Neural progenitor cell (in vitro differentiated cells): ENCODE measurements at regions not wholly inside any gene's neighbourhood (a gene's known extent, or its start where the extent isn't known, plus 50 kb on each side); places are given as distances from the start of the nearest gene placed in this dataset.

Experiments
- DNase-seq: peaks from one replicate; pipeline ENCODE4 v3.0.0-alpha.2; 2016; ENCODE audit warnings: low spot score
- H2AFZ ChIP-seq: fragments of 200-600 bp; sonication (generic); replicated peaks from 2 replicates; pipeline ENCODE4 v1.6.1; 2016; ENCODE audit warnings: antibody characterized with exemption
- H3F3A ChIP-seq: fragments of 200-600 bp; sonication (generic); 2 replicates; pipeline ENCODE4 v1.6.1; 2016; ENCODE audit warnings: antibody characterized with exemption, low read depth
- H3K27ac ChIP-seq: fragments of 200-600 bp; sonication (generic); 2 replicates; pipeline ENCODE4 v1.5.1; 2016; ENCODE audit warnings: mild to moderate bottlenecking
- H3K27me3 ChIP-seq: fragments of 200-600 bp; sonication (generic); 2 replicates; pipeline ENCODE4 v1.6.1; 2016; ENCODE audit warnings: mild to moderate bottlenecking, moderate library complexity
- H3K36me3 ChIP-seq: fragments of 200-600 bp; sonication (generic); 2 replicates; pipeline ENCODE4 v1.5.1; 2016
- H3K4me1 ChIP-seq: fragments of 200-600 bp; sonication (generic); 2 replicates; pipeline ENCODE4 v1.6.1; 2016; ENCODE audit warnings: mixed run types
- H3K4me2 ChIP-seq: fragments of 200-600 bp; sonication (generic); 2 replicates; pipeline ENCODE4 v1.6.1; 2016
- H3K4me3 ChIP-seq: fragments of 200-600 bp; sonication (generic); 2 replicates; pipeline ENCODE4 v1.5.1; 2016
- H3K79me2 ChIP-seq: fragments of 200-600 bp; sonication (generic); 2 replicates; pipeline ENCODE4 v1.6.1; 2016; ENCODE audit warnings: low read depth
- H3K9ac ChIP-seq: fragments of 200-600 bp; sonication (generic); 2 replicates; pipeline ENCODE4 v1.6.1; 2016
- H3K9me3 ChIP-seq: fragments of 200-600 bp; sonication (generic); 2 replicates; pipeline ENCODE4 v1.5.1; 2016; ENCODE audit warnings: low read depth
- H4K20me1 ChIP-seq: fragments of 200-600 bp; sonication (generic); 2 replicates; pipeline ENCODE4 v1.6.1; 2016; ENCODE audit warnings: low read depth
- H3K27ac Mint-ChIP-seq: 3 replicates; pipeline ENCODE4 v1.8.0; 2021; ENCODE audit warnings: mixed read lengths
- H3K27me3 Mint-ChIP-seq: 2 replicates; pipeline ENCODE4 v1.8.0; 2022; ENCODE audit warnings: low read depth, mild to moderate bottlenecking, inconsistent platforms, moderate library complexity, mixed read lengths; ENCODE audit not compliant: insufficient read depth
- H3K36me3 Mint-ChIP-seq: 3 replicates; pipeline ENCODE4 v1.8.0; 2021; ENCODE audit warnings: mixed read lengths
- H3K4me1 Mint-ChIP-seq: 3 replicates; pipeline ENCODE4 v1.8.0; 2021; ENCODE audit warnings: mixed read lengths
- H3K4me3 Mint-ChIP-seq: 3 replicates; pipeline ENCODE4 v1.8.0; 2021; ENCODE audit warnings: mild to moderate bottlenecking, moderate library complexity, mixed read lengths
- H3K9me3 Mint-ChIP-seq: 3 replicates; pipeline ENCODE4 v1.8.0; 2020; ENCODE audit warnings: mixed read lengths
- EZH2 ChIP-seq: fragments of 200-600 bp; sonication (generic); IDR thresholded peaks from 2 replicates; pipeline ENCODE4 v1.6.1; 2017; ENCODE audit warnings: antibody characterized with exemption, mild to moderate bottlenecking, moderate library complexity
- EZH2phosphoT487 ChIP-seq: fragments of 200-600 bp; sonication (generic); IDR thresholded peaks from 2 replicates; pipeline ENCODE4 v1.6.1; 2017; ENCODE audit warnings: antibody characterized with exemption
- TF ChIP-seq, protein P1 (sequence below): fragments of 200-600 bp; sonication (generic); IDR thresholded peaks from 2 replicates; pipeline ENCODE4 v1.5.1; 2017; ENCODE audit warnings: antibody characterized with exemption, mild to moderate bottlenecking

GRCh38 chr2:241945803-241946202 lies 76.3 kb downstream of the RTP5 start:
- H3F3A ChIP-seq = no peaks in the 10 kb centered on the region
- Mint-ChIP-seq H3K27ac (no peak overlapping the region), H3K4me1 (no peaks in the 10 kb centered on the region), H3K36me3 (no peaks in the 10 kb centered on the region), H3K9me3 (peaks cover 8% of the 10 kb centered on the region), H3K27me3 (peaks cover 17% of the 10 kb centered on the region), H3K4me3 (peak overlapping the region; percentile 10)
- no peak overlapping the region for H3K27ac ChIP-seq
- H3K9me3 ChIP-seq = no peaks in the 10 kb centered on the region
- H3K36me3 ChIP-seq = no peaks in the 10 kb centered on the region
- H3K4me1 ChIP-seq = no peaks in the 10 kb centered on the region
- DNase-seq = no peak
- no peak overlapping the region for H2AFZ ChIP-seq
- no peak for TF ChIP-seq EZH2phosphoT487
- TF ChIP-seq, protein P1, sequence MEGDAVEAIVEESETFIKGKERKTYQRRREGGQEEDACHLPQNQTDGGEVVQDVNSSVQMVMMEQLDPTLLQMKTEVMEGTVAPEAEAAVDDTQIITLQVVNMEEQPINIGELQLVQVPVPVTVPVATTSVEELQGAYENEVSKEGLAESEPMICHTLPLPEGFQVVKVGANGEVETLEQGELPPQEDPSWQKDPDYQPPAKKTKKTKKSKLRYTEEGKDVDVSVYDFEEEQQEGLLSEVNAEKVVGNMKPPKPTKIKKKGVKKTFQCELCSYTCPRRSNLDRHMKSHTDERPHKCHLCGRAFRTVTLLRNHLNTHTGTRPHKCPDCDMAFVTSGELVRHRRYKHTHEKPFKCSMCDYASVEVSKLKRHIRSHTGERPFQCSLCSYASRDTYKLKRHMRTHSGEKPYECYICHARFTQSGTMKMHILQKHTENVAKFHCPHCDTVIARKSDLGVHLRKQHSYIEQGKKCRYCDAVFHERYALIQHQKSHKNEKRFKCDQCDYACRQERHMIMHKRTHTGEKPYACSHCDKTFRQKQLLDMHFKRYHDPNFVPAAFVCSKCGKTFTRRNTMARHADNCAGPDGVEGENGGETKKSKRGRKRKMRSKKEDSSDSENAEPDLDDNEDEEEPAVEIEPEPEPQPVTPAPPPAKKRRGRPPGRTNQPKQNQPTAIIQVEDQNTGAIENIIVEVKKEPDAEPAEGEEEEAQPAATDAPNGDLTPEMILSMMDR = no peak
- no peak for TF ChIP-seq EZH2
- H3K79me2 ChIP-seq = no peaks in the 10 kb centered on the region
- H3K4me2 ChIP-seq = no peak overlapping the region
- H3K9ac ChIP-seq = no peak overlapping the region
- peaks cover 33% of the 10 kb centered on the region for H3K27me3 ChIP-seq
- H3K4me3 ChIP-seq = no peak overlapping the region
- no peaks in the 10 kb centered on the region for H4K20me1 ChIP-seq

GRCh38 chr2:241946306-241947003 lies 76.9 kb downstream of the RTP5 start:
- H3K27ac ChIP-seq = no peak overlapping the region
- no peak overlapping the region for H2AFZ ChIP-seq
- TF ChIP-seq EZH2 (peak; percentile 45), EZH2phosphoT487 (no peak)
- Mint-ChIP-seq H3K27me3 (peaks cover 17% of the 10 kb centered on the region), H3K27ac (no peak overlapping the region), H3K4me3 (peak overlapping the region; percentile 10), H3K9me3 (peaks cover 8% of the 10 kb centered on the region), H3K36me3 (no peaks in the 10 kb centered on the region), H3K4me1 (no peaks in the 10 kb centered on the region)
- no peak for DNase-seq
- H3K4me3 ChIP-seq = no peak overlapping the region
- no peak overlapping the region for H3K4me2 ChIP-seq
- no peaks in the 10 kb centered on the region for H3K4me1 ChIP-seq
- no peak overlapping the region for H3K9ac ChIP-seq
- H3K9me3 ChIP-seq = no peaks in the 10 kb centered on the region
- peaks cover 33% of the 10 kb centered on the region for H3K27me3 ChIP-seq
- H3K79me2 ChIP-seq = no peaks in the 10 kb centered on the region
- H3F3A ChIP-seq = no peaks in the 10 kb centered on the region
- no peaks in the 10 kb centered on the region for H3K36me3 ChIP-seq
- H4K20me1 ChIP-seq = no peaks in the 10 kb centered on the region

- no peaks in the 10 kb centered on the region for H4K20me1 ChIP-seq
- H3K79me2 ChIP-seq = no peaks in the 10 kb centered on the region
- no peak overlapping the region for H2AFZ ChIP-seq
- H3K27ac ChIP-seq = no peak overlapping the region
- H3K4me1 ChIP-seq = no peaks in the 10 kb centered on the region
- TF ChIP-seq EZH2phosphoT487 (no peak), EZH2 (no peak)
- TF ChIP-seq, protein P1 = no peak
- Mint-ChIP-seq H3K4me3 (no peak overlapping the region), H3K27me3 (peaks cover 20% of the 10 kb centered on the region), H3K36me3 (no peaks in the 10 kb centered on the region), H3K27ac (no peak overlapping the region), H3K4me1 (no peaks in the 10 kb centered on the region), H3K9me3 (peaks cover 8% of the 10 kb centered on the region)
- DNase-seq = no peak
- no peaks in the 10 kb centered on the region for H3K36me3 ChIP-seq
- no peak overlapping the region for H3K4me2 ChIP-seq
- no peaks in the 10 kb centered on the region for H3F3A ChIP-seq
- H3K4me3 ChIP-seq = no peak overlapping the region
- no peak overlapping the region for H3K9ac ChIP-seq
- peaks cover 33% of the 10 kb centered on the region for H3K27me3 ChIP-seq
- H3K9me3 ChIP-seq = no peaks in the 10 kb centered on the region
Observed at GRCh38 chr2:241947004-241947350, 77.4 kb downstream of the RTP5 start.

- Mint-ChIP-seq H3K27ac (no peak overlapping the region), H3K4me3 (no peak overlapping the region), H3K9me3 (peaks cover 8% of the 10 kb centered on the region), H3K27me3 (peaks cover 22% of the 10 kb centered on the region), H3K36me3 (no peaks in the 10 kb centered on the region), H3K4me1 (no peaks in the 10 kb centered on the region)
- no peak overlapping the region for H2AFZ ChIP-seq
- H3K4me3 ChIP-seq = no peak overlapping the region
- H4K20me1 ChIP-seq = no peaks in the 10 kb centered on the region
- H3K27me3 ChIP-seq = peaks cover 33% of the 10 kb centered on the region
- no peaks in the 10 kb centered on the region for H3K4me1 ChIP-seq
- no peak overlapping the region for H3K4me2 ChIP-seq
- H3K36me3 ChIP-seq = no peaks in the 10 kb centered on the region
- no peaks in the 10 kb centered on the region for H3K9me3 ChIP-seq
- DNase-seq = no peak
- H3K9ac ChIP-seq = no peak overlapping the region
- no peak for TF ChIP-seq EZH2phosphoT487
- TF ChIP-seq, protein P1 = no peak
- TF ChIP-seq EZH2 = no peak
- H3K79me2 ChIP-seq = no peaks in the 10 kb centered on the region
- no peaks in the 10 kb centered on the region for H3F3A ChIP-seq
- no peak overlapping the region for H3K27ac ChIP-seq
Observed at GRCh38 chr2:241947401-241947800, 77.9 kb downstream of the RTP5 start.
